B cell (primary cell): ENCODE measurements at regions not wholly inside any gene's neighbourhood (a gene's known extent, or its start where the extent isn't known, plus 50 kb on each side); places are given as distances from the start of the nearest gene placed in this dataset.

Experiments used
- ATAC-seq: fragments of 200-7000 bp; cut with Tn5 transposase; one replicate; pipeline ENCODE4 v1.10.0; 2021; ENCODE audit warnings: low read depth, mild to moderate bottlenecking, moderate number of reproducible peaks, moderate library complexity
- CTCF ChIA-PET: fragments of 350-600 bp; sonication (Branson Sonifier 250); formaldehyde crosslinking; loops from one replicate; lab custom pipeline; 2021; ENCODE audit warnings: antibody characterized with exemption, inconsistent platforms; lab: Charles Lee
- POLR2A ChIA-PET: fragments of 350-600 bp; sonication (Branson Sonifier 250); formaldehyde crosslinking; loops from one replicate; lab custom pipeline; 2021; ENCODE audit warnings: antibody characterized with exemption; lab: Charles Lee
- DNase-seq: peaks from one replicate; pipeline ENCODE4 v3.0.0; 2013
- H2AFZ ChIP-seq: 2 replicates; pipeline ENCODE4 v1.6.1; 2012; ENCODE audit warnings: mild to moderate bottlenecking, low read depth, low read length; ENCODE audit not compliant: insufficient read depth, poor library complexity, severe bottlenecking
- H3K27ac ChIP-seq, 2 donors: 1 replicate in 1 of 2; 2 replicates in 1 of 2; pipeline ENCODE4 v1.5.1; 2012 to 2013; ENCODE audit warnings: low read length in 2 of 2, mild to moderate bottlenecking in 2 of 2, moderate library complexity in 1 of 2
- H3K27me3 ChIP-seq, 4 experiments: fragments of 200-600 bp in 1 of 4; sonication (generic) in 1 of 4; replicated peaks in 1 of 4; 1 replicate in 2 of 4; 2 replicates in 2 of 4; pipeline versions ENCODE4 v1.6.1 to v1.7.0; 2013 to 2016; ENCODE audit warnings: low read length in 3 of 4, mild to moderate bottlenecking in 2 of 4, mixed read lengths in 1 of 4, moderate library complexity in 1 of 4; ENCODE audit not compliant: insufficient read depth in 4 of 4, control insufficient read depth in 3 of 4; ENCODE audit errors: control extremely low read depth in 1 of 4
- H3K36me3 ChIP-seq, 2 experiments: replicated peaks in 1 of 2; 1 replicate in 1 of 2; 2 replicates in 1 of 2; pipeline versions ENCODE4 v1.6.1 to v1.7.1; 2013; ENCODE audit warnings: low read length in 1 of 2; ENCODE audit not compliant: insufficient read depth in 2 of 2, control insufficient read depth in 1 of 2; ENCODE audit errors: control extremely low read depth in 1 of 2, extremely low read depth in 1 of 2
- H3K4me1 ChIP-seq, 2 donors: fragments of 200-600 bp in 1 of 2; sonication (generic) in 1 of 2; 1 replicate in 1 of 2; 2 replicates in 1 of 2; pipeline versions ENCODE4 v1.5.1 to v1.6.1; 2013 to 2017; ENCODE audit warnings: low read length in 2 of 2; ENCODE audit not compliant: control insufficient read depth in 2 of 2, insufficient read depth in 2 of 2
- H3K4me2 ChIP-seq: replicated peaks from 2 replicates; pipeline ENCODE3; 2012; ENCODE audit warnings: mild to moderate bottlenecking, low read depth, low read length; ENCODE audit not compliant: poor library complexity, severe bottlenecking
- H3K4me3 ChIP-seq, 5 experiments: fragments of 200-600 bp in 1 of 5; sonication (generic) in 1 of 5; 1 replicate in 3 of 5; 2 replicates in 2 of 5; pipeline versions ENCODE4 v1.5.1 to v1.7.0; 2011 to 2016; ENCODE audit warnings: low read length in 4 of 5, mild to moderate bottlenecking in 4 of 5, low read depth in 2 of 5, control low read depth in 1 of 5, moderate library complexity in 1 of 5; ENCODE audit not compliant: insufficient read depth in 1 of 5; ENCODE audit errors: control extremely low read depth in 1 of 5, extremely low read depth in 1 of 5
- H3K79me2 ChIP-seq: fragments of 200-600 bp; sonication (generic); one replicate; pipeline ENCODE4 v1.6.0; 2016; ENCODE audit warnings: low read length; ENCODE audit not compliant: control insufficient read depth, insufficient read depth
- H3K9ac ChIP-seq: fragments of 200-600 bp; sonication (generic); 2 replicates; pipeline ENCODE4 v1.6.1; 2017; ENCODE audit warnings: mild to moderate bottlenecking, low read length, moderate library complexity
- H3K9me3 ChIP-seq, 3 donors: one replicate each; pipeline versions ENCODE4 v1.6.1 to v1.7.1; 2013; ENCODE audit warnings: low read length in 2 of 3; ENCODE audit not compliant: control insufficient read depth in 2 of 3, insufficient read depth in 1 of 3; ENCODE audit errors: control extremely low read depth in 1 of 3
- H4K20me1 ChIP-seq: 2 replicates; pipeline ENCODE4 v1.6.0; 2012; ENCODE audit warnings: mild to moderate bottlenecking, low read length; ENCODE audit not compliant: insufficient read depth, control insufficient read depth, poor library complexity, severe bottlenecking
- H3K27ac Mint-ChIP-seq: one replicate; pipeline ENCODE4 v1.8.0; 2021; ENCODE audit warnings: mixed read lengths
- H3K27me3 Mint-ChIP-seq: one replicate; pipeline ENCODE4 v1.8.0; 2021; ENCODE audit warnings: mixed read lengths
- H3K4me1 Mint-ChIP-seq: one replicate; pipeline ENCODE4 v1.8.0; 2021; ENCODE audit warnings: mixed read lengths
- H3K4me3 Mint-ChIP-seq: one replicate; pipeline ENCODE4 v1.8.0; 2021; ENCODE audit warnings: mixed read lengths
- H3K9me3 Mint-ChIP-seq: one replicate; pipeline ENCODE4 v1.8.0; 2022; ENCODE audit warnings: mixed read lengths; ENCODE audit not compliant: insufficient read depth
- EZH2 ChIP-seq: IDR thresholded peaks from 2 replicates; pipeline ENCODE4 v1.6.1; 2012; ENCODE audit warnings: borderline replicate concordance, low read depth, mild to moderate bottlenecking, moderate library complexity, low read length; ENCODE audit not compliant: insufficient read depth, poor library complexity, severe bottlenecking
- WGBS: methylation state at CpG from one replicate; pipeline ENCODE4 v1.1.5; 2013; ENCODE audit warnings: missing lambda C conversion rate; ENCODE audit not compliant: insufficient coverage; 5-methylcytosine and 5-hydroxymethylcytosine counted together
- intact Hi-C: fragments of 100-400 bp; cut with micrococcal nuclease; formaldehyde crosslinking; loops from one replicate; pipeline ENCODE4 v1.10.0; 2022
- TF ChIP-seq, protein P1 (sequence below): fragments of 200-600 bp; IDR thresholded peaks from one replicate; pipeline ENCODE4 v1.8.0; 2022; ENCODE audit warnings: antibody characterized with exemption, mild to moderate bottlenecking

DNA sequence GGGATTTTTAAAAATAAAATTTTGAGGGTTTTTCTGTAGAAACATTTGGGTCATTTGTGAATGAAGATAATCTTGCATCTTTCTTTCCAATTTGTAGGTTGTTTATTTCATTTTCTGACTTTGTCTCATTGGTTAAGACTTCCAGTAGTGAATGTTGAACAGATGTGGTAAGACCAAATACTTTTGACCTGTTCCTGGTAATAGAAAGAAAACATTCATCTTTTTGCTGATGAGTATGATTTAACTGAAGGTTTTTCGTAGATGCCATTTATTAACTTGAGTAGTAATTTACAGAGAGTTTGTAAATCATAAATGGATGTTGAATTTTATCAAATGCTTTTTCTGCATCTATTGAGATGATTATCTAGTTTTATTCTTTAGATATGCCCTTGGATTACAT, 416.1 kb upstream of the CITED2 start:
- peaks cover 6% of the 10 kb centered on the region for H3K27me3 Mint-ChIP-seq
- no peaks in the 10 kb centered on the region for H3K36me3 ChIP-seq
- H3K4me3 ChIP-seq, result no peak overlapping the region
- no peak for ATAC-seq
- H3K4me2 ChIP-seq, result no peak overlapping the region
- H3K4me3 Mint-ChIP-seq, result no peak overlapping the region
- WGBS, result no CpG with 5 or more reads among the region's 1 CpG
- POLR2A ChIA-PET, result no interaction called here
- no peak for TF ChIP-seq EZH2
- no peaks in the 10 kb centered on the region for H3K27me3 ChIP-seq
- no peak overlapping the region for H3K27ac ChIP-seq
- H3K4me1 ChIP-seq, result no peaks in the 10 kb centered on the region
- intact Hi-C loops, result no loop called here
- H3K4me1 Mint-ChIP-seq, result no peaks in the 10 kb centered on the region
- H4K20me1 ChIP-seq, result no peaks in the 10 kb centered on the region
- CTCF ChIA-PET, result no interaction called here
- H3K9me3 Mint-ChIP-seq, result no peaks in the 10 kb centered on the region
- no peaks in the 10 kb centered on the region for H3K9me3 ChIP-seq
- DNase-seq, result no peak
- H3K79me2 ChIP-seq, result no peaks in the 10 kb centered on the region
- no peak overlapping the region for H3K27ac Mint-ChIP-seq
- no peak overlapping the region for H2AFZ ChIP-seq
- H3K9ac ChIP-seq, result no peak overlapping the region

DNA sequence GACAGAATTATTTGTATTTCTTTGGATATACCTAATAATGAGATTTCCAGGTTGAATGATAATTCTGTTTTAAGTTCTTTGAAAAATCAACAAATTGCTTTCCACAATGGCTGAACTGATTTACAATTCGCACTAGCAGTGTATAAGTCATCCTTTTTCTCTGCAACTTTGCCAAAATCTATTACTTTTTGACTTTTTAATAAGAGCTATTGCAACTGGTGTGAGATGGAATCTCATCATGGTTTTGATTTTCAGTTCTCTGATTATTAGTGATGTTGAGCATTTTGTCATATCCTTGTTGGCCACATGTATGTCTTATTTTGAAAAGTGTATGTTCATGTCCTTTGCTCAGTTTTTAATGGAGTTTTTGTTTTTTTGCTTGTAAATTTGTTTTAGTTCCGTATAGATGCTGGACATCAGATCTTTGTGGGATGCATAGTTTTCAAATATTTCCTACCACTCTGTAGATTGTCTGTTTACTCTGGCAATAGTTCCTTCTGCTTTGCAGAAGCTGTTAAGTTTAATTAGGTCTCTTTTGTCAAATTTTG, 409.8 kb upstream of the CITED2 start:
- peaks cover 2% of the 10 kb centered on the region for H3K9me3 Mint-ChIP-seq
- no peaks in the 10 kb centered on the region for H3K4me1 ChIP-seq
- CTCF ChIA-PET, result interaction anchor here (0.5 kb wide), 1 partner anchor 1480 kb away, joined by 4 read pairs; no protein-coding TSS in a partner anchor
- no peak overlapping the region for H3K4me2 ChIP-seq
- no peaks in the 10 kb centered on the region for H3K36me3 ChIP-seq
- no peak overlapping the region for H3K4me3 ChIP-seq
- no peaks in the 10 kb centered on the region for H4K20me1 ChIP-seq
- H3K4me3 Mint-ChIP-seq, result no peak overlapping the region
- H3K9me3 ChIP-seq, result no peaks in the 10 kb centered on the region
- H3K9ac ChIP-seq, result no peak overlapping the region
- DNase-seq (no peak), ATAC-seq (no peak)
- no peaks in the 10 kb centered on the region for H3K27me3 ChIP-seq
- no peaks in the 10 kb centered on the region for H3K4me1 Mint-ChIP-seq
- no CpG with 5 or more reads among the region's 2 CpGs for WGBS
- H3K79me2 ChIP-seq, result no peaks in the 10 kb centered on the region
- H3K27ac Mint-ChIP-seq, result no peak overlapping the region
- no peak overlapping the region for H2AFZ ChIP-seq
- H3K27me3 Mint-ChIP-seq, result no peaks in the 10 kb centered on the region
- intact Hi-C loops, result no loop called here
- H3K27ac ChIP-seq, result no peak overlapping the region
- TF ChIP-seq, protein P1, sequence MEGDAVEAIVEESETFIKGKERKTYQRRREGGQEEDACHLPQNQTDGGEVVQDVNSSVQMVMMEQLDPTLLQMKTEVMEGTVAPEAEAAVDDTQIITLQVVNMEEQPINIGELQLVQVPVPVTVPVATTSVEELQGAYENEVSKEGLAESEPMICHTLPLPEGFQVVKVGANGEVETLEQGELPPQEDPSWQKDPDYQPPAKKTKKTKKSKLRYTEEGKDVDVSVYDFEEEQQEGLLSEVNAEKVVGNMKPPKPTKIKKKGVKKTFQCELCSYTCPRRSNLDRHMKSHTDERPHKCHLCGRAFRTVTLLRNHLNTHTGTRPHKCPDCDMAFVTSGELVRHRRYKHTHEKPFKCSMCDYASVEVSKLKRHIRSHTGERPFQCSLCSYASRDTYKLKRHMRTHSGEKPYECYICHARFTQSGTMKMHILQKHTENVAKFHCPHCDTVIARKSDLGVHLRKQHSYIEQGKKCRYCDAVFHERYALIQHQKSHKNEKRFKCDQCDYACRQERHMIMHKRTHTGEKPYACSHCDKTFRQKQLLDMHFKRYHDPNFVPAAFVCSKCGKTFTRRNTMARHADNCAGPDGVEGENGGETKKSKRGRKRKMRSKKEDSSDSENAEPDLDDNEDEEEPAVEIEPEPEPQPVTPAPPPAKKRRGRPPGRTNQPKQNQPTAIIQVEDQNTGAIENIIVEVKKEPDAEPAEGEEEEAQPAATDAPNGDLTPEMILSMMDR, result no peak
- no peak for TF ChIP-seq EZH2
- POLR2A ChIA-PET, result no interaction called here
